Endothelial cell of umbilical vein (primary cell): ENCODE measurements at regions not wholly inside any gene's neighbourhood (a gene's known extent, or its start where the extent isn't known, plus 50 kb on each side); places are given as distances from the start of the nearest gene placed in this dataset.

Source experiments
- BruUV-seq: library from RNA; stranded (reverse); fragments of 400-500 nt; replicated peaks from 2 replicates; lab custom pipeline; 2021; lab: Mats Ljungman, UMichigan
- CTCF ChIA-PET: fragments of 300-600, 350-600 bp; sonication (Branson Sonifier 250); formaldehyde crosslinking; loops from one replicate; lab custom pipeline; 2021; ENCODE audit warnings: antibody characterized with exemption, inconsistent platforms; lab: Charles Lee
- POLR2A ChIA-PET: fragments of 300-600, 350-600 bp; sonication (Branson Sonifier 250); formaldehyde crosslinking; loops from one replicate; lab custom pipeline; 2021; ENCODE audit warnings: antibody characterized with exemption, inconsistent platforms; lab: Charles Lee
- DNase-seq: peaks from one replicate; pipeline ENCODE4 v3.0.0-alpha.2; 2011; ENCODE audit warnings: low read depth, low spot score
- FAIRE-seq: peaks from 2 replicates; lab custom pipeline; 2011; peaks lifted over from hg19 to GRCh38; lab: Jason Lieb, UNC
- H2AFZ ChIP-seq: 2 replicates; pipeline ENCODE4 v1.6.0; 2012; ENCODE audit warnings: low read depth, low read length, control low read depth, inconsistent platforms
- H3K27ac ChIP-seq: 2 replicates; pipeline ENCODE4 v1.5.1; 2011; ENCODE audit warnings: low read depth, mild to moderate bottlenecking, control low read depth, low read length, moderate library complexity; ENCODE audit not compliant: insufficient read depth
- H3K27me3 ChIP-seq, 2 experiments: 2 replicates each; pipeline versions ENCODE4 v1.6.0 to v1.6.1; 2011; ENCODE audit warnings: low read length in 2 of 2, mixed read lengths in 1 of 2; ENCODE audit not compliant: control insufficient read depth in 2 of 2, insufficient read depth in 2 of 2
- H3K36me3 ChIP-seq, 2 experiments: 2 replicates in 1 of 2; 3 replicates in 1 of 2; pipeline ENCODE4 v1.5.1; 2011; ENCODE audit warnings: low read length in 2 of 2, mild to moderate bottlenecking in 1 of 2, moderate library complexity in 1 of 2; ENCODE audit not compliant: control insufficient read depth in 2 of 2, insufficient read depth in 2 of 2; ENCODE audit errors: extremely low read depth in 1 of 2
- H3K4me1 ChIP-seq: 3 replicates; pipeline ENCODE4 v1.5.1; 2011; ENCODE audit warnings: mild to moderate bottlenecking, low read length; ENCODE audit not compliant: control insufficient read depth, insufficient read depth; ENCODE audit errors: extremely low read depth
- H3K4me2 ChIP-seq: 2 replicates; pipeline ENCODE4 v1.6.1; 2011; ENCODE audit warnings: low read length, control low read depth, mixed read lengths; ENCODE audit not compliant: insufficient read depth
- H3K4me3 ChIP-seq, 3 experiments: fragments of 200-600 bp in 1 of 3; sonication (generic), shearing (Covaris generic) in 1 of 3; replicated peaks in 1 of 3; 2 replicates each; pipeline ENCODE4 v1.5.1; 2011 to 2016; ENCODE audit warnings: control low read depth in 3 of 3, low read length in 3 of 3, mild to moderate bottlenecking in 2 of 3, inconsistent platforms in 1 of 3, low read depth in 1 of 3, moderate library complexity in 1 of 3; ENCODE audit not compliant: insufficient read depth in 1 of 3
- H3K79me2 ChIP-seq: 2 replicates; pipeline ENCODE4 v1.6.0; 2012; ENCODE audit warnings: low read length, inconsistent platforms; ENCODE audit not compliant: control insufficient read depth, insufficient read depth
- H3K9ac ChIP-seq: replicated peaks from 2 replicates; pipeline ENCODE3; 2011; ENCODE audit warnings: low read length, control low read depth; ENCODE audit not compliant: insufficient read depth; ENCODE audit errors: extremely low read depth
- H3K9me1 ChIP-seq: replicated peaks from 3 replicates; pipeline ENCODE4 v1.6.0; 2011; ENCODE audit warnings: mild to moderate bottlenecking, low read length; ENCODE audit not compliant: control insufficient read depth, insufficient read depth; ENCODE audit errors: extremely low read depth
- H3K9me3 ChIP-seq: replicated peaks from 2 replicates; pipeline ENCODE4 v1.5.1; 2012; ENCODE audit warnings: low read length, inconsistent platforms; ENCODE audit not compliant: control insufficient read depth, insufficient read depth
- H4K20me1 ChIP-seq: replicated peaks from 2 replicates; pipeline ENCODE3; 2011; ENCODE audit warnings: mild to moderate bottlenecking, low read length; ENCODE audit not compliant: control insufficient read depth, insufficient read depth; ENCODE audit errors: extremely low read depth
- EZH2 ChIP-seq: IDR thresholded peaks from 2 replicates; pipeline ENCODE4 v1.6.1; 2012; ENCODE audit warnings: borderline replicate concordance, low read depth, mild to moderate bottlenecking, moderate library complexity, low read length, inconsistent platforms; ENCODE audit not compliant: severe bottlenecking
- FOS ChIP-seq: IDR thresholded peaks from 2 replicates; pipeline ENCODE4 v1.6.1; 2011; ENCODE audit warnings: mild to moderate bottlenecking, low read length, moderate library complexity, borderline replicate concordance; ENCODE audit not compliant: insufficient read depth
- GATA2 ChIP-seq: IDR thresholded peaks from 2 replicates; pipeline ENCODE4 v1.7.0; 2011; ENCODE audit warnings: low read depth, mild to moderate bottlenecking, moderate library complexity, mixed read lengths, low read length; ENCODE audit not compliant: insufficient read length, insufficient read depth
- JUN ChIP-seq: IDR thresholded peaks from 2 replicates; pipeline ENCODE4 v1.6.1; 2011; ENCODE audit warnings: borderline replicate concordance, low read depth; ENCODE audit not compliant: insufficient read length, insufficient read depth
- MYC ChIP-seq: IDR thresholded peaks from one replicate; pipeline ENCODE4 v1.6.1; 2011; ENCODE audit warnings: mild to moderate bottlenecking, low read depth, low read length
- POLR2A ChIP-seq: IDR thresholded peaks from 2 replicates; pipeline ENCODE4 v1.6.1; 2012; ENCODE audit warnings: low read depth, mild to moderate bottlenecking, control low read depth, low read length
- POLR2AphosphoS5 ChIP-seq: IDR thresholded peaks from 2 replicates; pipeline ENCODE4 v1.6.1; 2012; ENCODE audit warnings: low read depth, mild to moderate bottlenecking, control low read depth, low read length, moderate library complexity; ENCODE audit not compliant: insufficient read depth
- dilution Hi-C: fragments of 300-500 bp; cut with MboI; formaldehyde crosslinking; loops from one replicate; pipeline ENCODE4 v1.15.0; 2019; ENCODE audit warnings: low sequenced_read_pairs; ENCODE audit not compliant: extremely low pct_ligation_motif_present
- intact Hi-C: fragments of 100-400 bp; cut with micrococcal nuclease; formaldehyde crosslinking; loops from one replicate; pipeline ENCODE4 v1.10.0; 2022
- TF ChIP-seq, protein P1 (sequence below), 2 donors: IDR thresholded peaks; 1 replicate in 1 of 2; 2 replicates in 1 of 2; pipeline ENCODE4 v1.5.1; 2011; ENCODE audit warnings: low read length in 2 of 2, mild to moderate bottlenecking in 2 of 2, moderate library complexity in 2 of 2, control low read depth in 1 of 2, inconsistent platforms in 1 of 2, low read depth in 1 of 2; ENCODE audit not compliant: insufficient read depth in 1 of 2; ENCODE audit errors: extremely low read depth in 1 of 2
- TF ChIP-seq, protein P2 (sequence below): IDR thresholded peaks from 2 replicates; pipeline ENCODE4 v1.6.1; 2011; ENCODE audit not compliant: insufficient read depth, insufficient read length

DNA sequence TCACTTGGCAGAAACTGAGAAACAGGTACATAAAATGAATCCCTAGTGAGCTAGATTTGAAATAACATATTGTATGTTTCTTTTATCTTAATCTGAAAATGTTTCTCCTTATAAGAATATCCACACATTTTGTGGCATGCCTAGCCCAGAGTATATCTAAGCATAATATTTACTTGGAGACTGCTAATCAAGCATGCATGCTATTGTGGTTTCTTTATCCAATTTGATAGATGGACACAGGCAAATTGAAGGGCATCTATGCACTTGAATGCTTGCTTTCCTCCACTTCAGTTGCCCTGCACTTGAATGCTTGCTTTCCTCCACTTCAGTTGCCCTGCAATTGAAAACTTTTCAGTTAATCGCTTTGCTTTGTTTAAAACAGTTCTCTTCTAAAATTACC is 729.8 kb downstream of the TBC1D32 start:
- dilution Hi-C loops = no loop called here

More for the DNA sequence above, 729.8 kb downstream of the TBC1D32 start:
- POLR2A ChIA-PET = no interaction called here
- Histone ChIP-seq H2AFZ (no peak overlapping the region), H3K36me3 (no peaks in the 10 kb centered on the region), H3K4me2 (no peak overlapping the region), H3K4me1 (no peaks in the 10 kb centered on the region), H3K9me1 (no peaks in the 10 kb centered on the region), H3K9ac (no peak overlapping the region), H4K20me1 (no peaks in the 10 kb centered on the region), H3K9me3 (no peaks in the 10 kb centered on the region), H3K27me3 (no peaks in the 10 kb centered on the region), H3K27ac (no peak overlapping the region), H3K79me2 (no peaks in the 10 kb centered on the region), H3K4me3 (no peak overlapping the region)
- BruUV-seq = no TSS peak
- CTCF ChIA-PET = no interaction called here
- DNase-seq = no peak
- FAIRE-seq = no peak
- intact Hi-C loops = no loop called here
- TF ChIP-seq JUN (no peak), FOS (no peak), POLR2AphosphoS5 (no peak), GATA2 (no peak), MYC (no peak), POLR2A (no peak), EZH2 (no peak)
- TF ChIP-seq, protein P1, sequence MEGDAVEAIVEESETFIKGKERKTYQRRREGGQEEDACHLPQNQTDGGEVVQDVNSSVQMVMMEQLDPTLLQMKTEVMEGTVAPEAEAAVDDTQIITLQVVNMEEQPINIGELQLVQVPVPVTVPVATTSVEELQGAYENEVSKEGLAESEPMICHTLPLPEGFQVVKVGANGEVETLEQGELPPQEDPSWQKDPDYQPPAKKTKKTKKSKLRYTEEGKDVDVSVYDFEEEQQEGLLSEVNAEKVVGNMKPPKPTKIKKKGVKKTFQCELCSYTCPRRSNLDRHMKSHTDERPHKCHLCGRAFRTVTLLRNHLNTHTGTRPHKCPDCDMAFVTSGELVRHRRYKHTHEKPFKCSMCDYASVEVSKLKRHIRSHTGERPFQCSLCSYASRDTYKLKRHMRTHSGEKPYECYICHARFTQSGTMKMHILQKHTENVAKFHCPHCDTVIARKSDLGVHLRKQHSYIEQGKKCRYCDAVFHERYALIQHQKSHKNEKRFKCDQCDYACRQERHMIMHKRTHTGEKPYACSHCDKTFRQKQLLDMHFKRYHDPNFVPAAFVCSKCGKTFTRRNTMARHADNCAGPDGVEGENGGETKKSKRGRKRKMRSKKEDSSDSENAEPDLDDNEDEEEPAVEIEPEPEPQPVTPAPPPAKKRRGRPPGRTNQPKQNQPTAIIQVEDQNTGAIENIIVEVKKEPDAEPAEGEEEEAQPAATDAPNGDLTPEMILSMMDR (IDR thresholded peaks at IDR 0.05; ENCODE audit: extremely low read depth in 1 of 2, insufficient read depth in 1 of 2, low read depth in 1 of 2, low read length in 2 of 2) = no peak
- TF ChIP-seq, protein P2, sequence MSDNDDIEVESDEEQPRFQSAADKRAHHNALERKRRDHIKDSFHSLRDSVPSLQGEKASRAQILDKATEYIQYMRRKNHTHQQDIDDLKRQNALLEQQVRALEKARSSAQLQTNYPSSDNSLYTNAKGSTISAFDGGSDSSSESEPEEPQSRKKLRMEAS = no peak
